ENCODE measurements at regions not wholly inside any gene's neighbourhood (a gene's known extent, or its start where the extent isn't known, plus 50 kb on each side); places are given as distances from the start of the nearest gene placed in this dataset.

DNA sequence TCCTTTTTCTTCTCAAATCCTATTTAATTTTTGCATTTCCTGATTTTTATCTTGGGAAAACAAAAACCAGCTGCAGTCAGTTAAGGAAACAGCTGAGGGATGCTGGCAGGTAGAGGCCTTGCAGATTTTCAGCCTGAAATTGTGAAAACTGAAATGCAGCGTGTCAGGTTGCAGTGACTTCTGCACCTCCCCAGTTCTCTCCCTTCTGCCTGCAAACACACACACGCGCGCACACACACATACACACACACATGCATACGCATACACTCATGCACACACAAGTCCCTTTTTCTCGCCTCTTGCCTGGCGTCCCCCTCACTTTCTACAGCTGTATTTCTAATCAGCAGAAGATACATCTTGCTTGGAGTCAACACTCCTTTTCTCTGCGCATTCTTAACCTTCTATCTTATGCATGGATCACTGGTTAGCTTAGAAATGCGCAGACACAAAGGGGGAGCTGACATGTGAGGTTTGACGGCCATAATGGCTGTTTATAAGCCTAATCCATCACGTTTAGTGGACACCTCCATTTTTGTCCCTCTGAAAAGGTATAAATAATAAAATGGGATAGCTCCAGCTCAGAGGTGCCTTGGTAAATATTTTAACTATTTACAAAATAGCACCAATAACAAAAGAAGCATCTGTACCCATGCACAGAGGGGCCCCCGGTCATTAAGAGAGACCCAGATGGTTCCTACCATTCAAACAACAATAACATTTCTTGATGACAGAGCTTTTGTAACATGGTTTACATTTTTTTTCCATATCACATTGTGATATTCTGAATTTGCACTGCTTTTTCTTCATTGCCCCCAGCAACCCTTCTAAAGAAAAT lies 392.1 kb upstream of the SALL1 start:
- TF ChIP-seq, protein P1, sequence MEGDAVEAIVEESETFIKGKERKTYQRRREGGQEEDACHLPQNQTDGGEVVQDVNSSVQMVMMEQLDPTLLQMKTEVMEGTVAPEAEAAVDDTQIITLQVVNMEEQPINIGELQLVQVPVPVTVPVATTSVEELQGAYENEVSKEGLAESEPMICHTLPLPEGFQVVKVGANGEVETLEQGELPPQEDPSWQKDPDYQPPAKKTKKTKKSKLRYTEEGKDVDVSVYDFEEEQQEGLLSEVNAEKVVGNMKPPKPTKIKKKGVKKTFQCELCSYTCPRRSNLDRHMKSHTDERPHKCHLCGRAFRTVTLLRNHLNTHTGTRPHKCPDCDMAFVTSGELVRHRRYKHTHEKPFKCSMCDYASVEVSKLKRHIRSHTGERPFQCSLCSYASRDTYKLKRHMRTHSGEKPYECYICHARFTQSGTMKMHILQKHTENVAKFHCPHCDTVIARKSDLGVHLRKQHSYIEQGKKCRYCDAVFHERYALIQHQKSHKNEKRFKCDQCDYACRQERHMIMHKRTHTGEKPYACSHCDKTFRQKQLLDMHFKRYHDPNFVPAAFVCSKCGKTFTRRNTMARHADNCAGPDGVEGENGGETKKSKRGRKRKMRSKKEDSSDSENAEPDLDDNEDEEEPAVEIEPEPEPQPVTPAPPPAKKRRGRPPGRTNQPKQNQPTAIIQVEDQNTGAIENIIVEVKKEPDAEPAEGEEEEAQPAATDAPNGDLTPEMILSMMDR (IDR thresholded peaks at IDR 0.05) = no peak
- TF ChIP-seq POLR2A (IDR thresholded peaks at IDR 0.05) = no peak

All from breast epithelium (tissue), 3 donors.